ENCODE measurements at regions not wholly inside any gene's neighbourhood (a gene's known extent, or its start where the extent isn't known, plus 50 kb on each side); places are given as distances from the start of the nearest gene placed in this dataset.

- TF ChIP-seq EP300 (IDR thresholded peaks at IDR 0.05; ENCODE audit: borderline replicate concordance): no peak
- TF ChIP-seq ZBTB7A (IDR thresholded peaks at IDR 0.05; ENCODE audit: low read depth): no peak
- TF ChIP-seq NFIC (IDR thresholded peaks at IDR 0.05): no peak
- TF ChIP-seq REST (IDR thresholded peaks at IDR 0.05; ENCODE audit: low read depth): no peak
- TF ChIP-seq USF1 (IDR thresholded peaks at IDR 0.05): no peak
- no peak for TF ChIP-seq TCF12 (IDR thresholded peaks at IDR 0.05; ENCODE audit: low read depth)
- no peak for TF ChIP-seq MAX (IDR thresholded peaks at IDR 0.05)
- TF ChIP-seq RAD21 (IDR thresholded peaks at IDR 0.05; ENCODE audit: low read depth): no peak
- no peak for TF ChIP-seq YY1 (IDR thresholded peaks at IDR 0.05; ENCODE audit: low read depth)
- no peak for TF ChIP-seq TAF1 (IDR thresholded peaks at IDR 0.05; ENCODE audit: low read depth)
- TF ChIP-seq CEBPB (IDR thresholded peaks at IDR 0.05): no peak
- no peak for TF ChIP-seq FOXM1 (IDR thresholded peaks at IDR 0.05; ENCODE audit: borderline replicate concordance, low read depth)
These were observed 60.5 kb upstream of the IZUMO1R start for GRCh38 chr11:94243571-94244515.

Measured in Ishikawa (cell line).